OCI-LY3 (cell line): ENCODE measurements at regions not wholly inside any gene's neighbourhood (a gene's known extent, or its start where the extent isn't known, plus 50 kb on each side); places are given as distances from the start of the nearest gene placed in this dataset.

Source experiments
- EZH2phosphoT487 ChIP-seq: fragments of 200-600 bp; shearing (Covaris generic); IDR thresholded peaks from 2 replicates; pipeline ENCODE4 v1.6.1; 2018; ENCODE audit warnings: antibody characterized with exemption, mixed run types, low read depth
- TF ChIP-seq, protein P1 (sequence below): fragments of 200-600, 300-600 bp; sonication (generic); IDR thresholded peaks from 2 replicates; pipeline ENCODE4 v1.5.1; 2014; ENCODE audit warnings: antibody characterized with exemption, low read length, low read depth

DNA sequence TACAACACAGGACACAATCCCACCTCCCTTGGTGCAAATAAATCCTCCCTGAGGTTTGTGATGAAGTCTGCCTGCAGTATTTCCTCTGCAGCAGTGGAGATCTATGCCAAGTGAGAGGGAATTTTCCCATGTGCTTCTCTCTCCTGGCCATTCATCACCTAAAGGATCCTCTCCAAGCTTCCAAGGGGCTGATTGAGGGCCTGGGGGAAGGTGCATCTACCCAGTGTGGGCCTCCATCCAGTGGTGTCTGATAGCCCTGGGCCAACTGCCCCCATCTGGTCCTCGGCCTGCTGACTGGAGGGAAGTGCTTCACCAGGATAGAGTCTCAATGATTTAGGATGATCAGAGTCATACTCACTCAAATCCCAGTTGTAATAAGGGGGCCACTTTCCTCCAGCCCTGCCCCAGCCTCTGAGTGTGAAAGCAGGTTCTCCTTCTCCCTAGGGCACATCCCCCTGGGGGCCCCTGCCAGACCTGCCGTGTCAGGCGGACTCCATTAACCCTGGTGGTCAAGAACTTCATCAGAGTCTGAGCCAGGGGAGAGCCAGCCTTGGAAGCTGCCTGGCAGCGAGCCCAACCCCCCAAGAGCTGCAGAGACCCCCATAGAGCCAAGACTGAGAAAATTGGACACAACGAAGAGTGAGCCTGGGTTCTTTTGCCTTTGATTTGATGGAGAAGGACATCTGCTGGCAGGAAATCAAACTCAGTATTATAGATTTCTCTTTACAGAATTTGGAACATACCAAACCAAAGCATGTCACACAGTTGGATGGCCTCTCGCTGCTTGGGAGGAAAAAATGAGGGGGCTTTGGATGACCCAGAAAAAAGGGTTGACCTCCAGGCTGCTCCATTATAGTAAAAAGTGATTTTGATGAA is 509.6 kb downstream of the CMPK2 start:
- TF ChIP-seq, protein P1, sequence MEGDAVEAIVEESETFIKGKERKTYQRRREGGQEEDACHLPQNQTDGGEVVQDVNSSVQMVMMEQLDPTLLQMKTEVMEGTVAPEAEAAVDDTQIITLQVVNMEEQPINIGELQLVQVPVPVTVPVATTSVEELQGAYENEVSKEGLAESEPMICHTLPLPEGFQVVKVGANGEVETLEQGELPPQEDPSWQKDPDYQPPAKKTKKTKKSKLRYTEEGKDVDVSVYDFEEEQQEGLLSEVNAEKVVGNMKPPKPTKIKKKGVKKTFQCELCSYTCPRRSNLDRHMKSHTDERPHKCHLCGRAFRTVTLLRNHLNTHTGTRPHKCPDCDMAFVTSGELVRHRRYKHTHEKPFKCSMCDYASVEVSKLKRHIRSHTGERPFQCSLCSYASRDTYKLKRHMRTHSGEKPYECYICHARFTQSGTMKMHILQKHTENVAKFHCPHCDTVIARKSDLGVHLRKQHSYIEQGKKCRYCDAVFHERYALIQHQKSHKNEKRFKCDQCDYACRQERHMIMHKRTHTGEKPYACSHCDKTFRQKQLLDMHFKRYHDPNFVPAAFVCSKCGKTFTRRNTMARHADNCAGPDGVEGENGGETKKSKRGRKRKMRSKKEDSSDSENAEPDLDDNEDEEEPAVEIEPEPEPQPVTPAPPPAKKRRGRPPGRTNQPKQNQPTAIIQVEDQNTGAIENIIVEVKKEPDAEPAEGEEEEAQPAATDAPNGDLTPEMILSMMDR = peak; percentile 39
- TF ChIP-seq EZH2phosphoT487 = no peak
